ENCODE measurements at regions not wholly inside any gene's neighbourhood (a gene's known extent, or its start where the extent isn't known, plus 50 kb on each side); places are given as distances from the start of the nearest gene placed in this dataset.

- Histone ChIP-seq H3K18ac (ENCODE audit: low read length) (no peak overlapping the region), H2BK12ac (ENCODE audit: low read length) (no peak overlapping the region), H3K9ac (ENCODE audit: low read depth, low read length, poor library complexity) (no peak overlapping the region), H3K4me2 (ENCODE audit: insufficient read depth, low read length, poor library complexity, severe bottlenecking) (no peak overlapping the region), H2AFZ (ENCODE audit: low read length) (no peak overlapping the region), H2BK15ac (ENCODE audit: low read length) (no peak overlapping the region), H3K23ac (ENCODE audit: low read depth, low read length, poor library complexity) (no peak overlapping the region), H3K4me1 (ENCODE audit: control insufficient read depth in 2 of 2, insufficient read depth in 1 of 2, low read depth in 1 of 2, low read length in 2 of 2) (no peaks in the 10 kb centered on the region), H2AK5ac (ENCODE audit: low read depth, low read length) (no peak overlapping the region), H3K36me3 (replicated peaks in 1 of 2; ENCODE audit: control insufficient read depth in 2 of 2, insufficient read depth in 2 of 2, low read length in 2 of 2) (no peaks in the 10 kb centered on the region), H3K4me3 (ENCODE audit: low read length in 2 of 2) (no peak overlapping the region), H3K27me3 (ENCODE audit: control insufficient read depth in 3 of 3, insufficient read depth in 3 of 3, low read depth in 1 of 3, low read length in 3 of 3) (no peaks in the 10 kb centered on the region), H4K91ac (ENCODE audit: low read depth, low read length, poor library complexity) (no peak overlapping the region), H3K27ac (replicated peaks; ENCODE audit: low read length) (no peak overlapping the region), H3K79me1 (ENCODE audit: low read depth, low read length) (no peaks in the 10 kb centered on the region), H3K4ac (ENCODE audit: low read length) (no peak overlapping the region), H3K14ac (ENCODE audit: low read length) (no peak overlapping the region), H2BK5ac (ENCODE audit: low read length) (no peak overlapping the region), H2BK120ac (ENCODE audit: low read depth, low read length) (no peak overlapping the region), H3K9me3 (replicated peaks in 1 of 2; ENCODE audit: control insufficient read depth in 2 of 2, insufficient read depth in 1 of 2, low read depth in 1 of 2, low read length in 2 of 2) (no peaks in the 10 kb centered on the region), H4K8ac (ENCODE audit: low read depth, low read length) (no peak overlapping the region)
- WGBS, 2 donors (ENCODE audit: extremely low coverage in 2 of 2, insufficient read length in 2 of 2, insufficient replicate concordance in 1 of 2), result no CpG with 5 or more reads among the region's 2 CpGs
- no peak for DNase-seq (ENCODE audit: low spot score)
These were observed 102.5 kb upstream of the UNC13C start for GRCh38 chr15:53875711-53876110.

GRCh38 chr15:53875139-53875538 lies 103.1 kb upstream of the UNC13C start:
- Histone ChIP-seq H3K4me2 (ENCODE audit: insufficient read depth, low read length, poor library complexity, severe bottlenecking) (no peak overlapping the region), H2BK12ac (ENCODE audit: low read length) (no peak overlapping the region), H2BK5ac (ENCODE audit: low read length) (no peak overlapping the region), H2AK5ac (ENCODE audit: low read depth, low read length) (no peak overlapping the region), H3K79me1 (ENCODE audit: low read depth, low read length) (no peaks in the 10 kb centered on the region), H3K4me3 (ENCODE audit: low read length in 2 of 2) (no peak overlapping the region), H4K8ac (ENCODE audit: low read depth, low read length) (no peak overlapping the region), H3K27ac (replicated peaks; ENCODE audit: low read length) (no peak overlapping the region), H3K36me3 (replicated peaks in 1 of 2; ENCODE audit: control insufficient read depth in 2 of 2, insufficient read depth in 2 of 2, low read length in 2 of 2) (no peaks in the 10 kb centered on the region), H3K4me1 (ENCODE audit: control insufficient read depth in 2 of 2, insufficient read depth in 1 of 2, low read depth in 1 of 2, low read length in 2 of 2) (no peaks in the 10 kb centered on the region), H3K14ac (ENCODE audit: low read length) (no peak overlapping the region), H3K23ac (ENCODE audit: low read depth, low read length, poor library complexity) (no peak overlapping the region), H3K4ac (ENCODE audit: low read length) (no peak overlapping the region), H3K9ac (ENCODE audit: low read depth, low read length, poor library complexity) (no peak overlapping the region), H2BK15ac (ENCODE audit: low read length) (no peak overlapping the region), H3K27me3 (ENCODE audit: control insufficient read depth in 3 of 3, insufficient read depth in 3 of 3, low read depth in 1 of 3, low read length in 3 of 3) (no peaks in the 10 kb centered on the region), H3K9me3 (replicated peaks in 1 of 2; ENCODE audit: control insufficient read depth in 2 of 2, insufficient read depth in 1 of 2, low read depth in 1 of 2, low read length in 2 of 2) (no peaks in the 10 kb centered on the region), H2AFZ (ENCODE audit: low read length) (no peak overlapping the region), H4K91ac (ENCODE audit: low read depth, low read length, poor library complexity) (no peak overlapping the region), H2BK120ac (ENCODE audit: low read depth, low read length) (no peak overlapping the region), H3K18ac (ENCODE audit: low read length) (no peak overlapping the region)
- DNase-seq (ENCODE audit: low spot score), result no peak
- WGBS, 2 donors (ENCODE audit: extremely low coverage in 2 of 2, insufficient read length in 2 of 2, insufficient replicate concordance in 1 of 2), result no CpG with 5 or more reads among the region's 1 CpG

GRCh38 chr15:53872410-53872809 lies 105.8 kb upstream of the UNC13C start:
- H3K18ac ChIP-seq (ENCODE audit: low read length), result no peak overlapping the region
- H2BK15ac ChIP-seq (ENCODE audit: low read length), result no peak overlapping the region
- no peaks in the 10 kb centered on the region for H3K4me1 ChIP-seq (ENCODE audit: control insufficient read depth in 2 of 2, insufficient read depth in 1 of 2, low read depth in 1 of 2, low read length in 2 of 2)
- H3K79me1 ChIP-seq (ENCODE audit: low read depth, low read length), result no peaks in the 10 kb centered on the region
- no peaks in the 10 kb centered on the region for H3K36me3 ChIP-seq (replicated peaks in 1 of 2; ENCODE audit: control insufficient read depth in 2 of 2, insufficient read depth in 2 of 2, low read length in 2 of 2)
- no peak overlapping the region for H2BK120ac ChIP-seq (ENCODE audit: low read depth, low read length)
- H4K91ac ChIP-seq (ENCODE audit: low read depth, low read length, poor library complexity), result no peak overlapping the region
- no peaks in the 10 kb centered on the region for H3K27me3 ChIP-seq (ENCODE audit: control insufficient read depth in 3 of 3, insufficient read depth in 3 of 3, low read depth in 1 of 3, low read length in 3 of 3)
- H3K23ac ChIP-seq (ENCODE audit: low read depth, low read length, poor library complexity), result no peak overlapping the region
- no peak overlapping the region for H3K27ac ChIP-seq (replicated peaks; ENCODE audit: low read length)
- no peak overlapping the region for H3K9ac ChIP-seq (ENCODE audit: low read depth, low read length, poor library complexity)
- H4K8ac ChIP-seq (ENCODE audit: low read depth, low read length), result no peak overlapping the region
- no peak overlapping the region for H3K4me2 ChIP-seq (ENCODE audit: insufficient read depth, low read length, poor library complexity, severe bottlenecking)
- no peak overlapping the region for H2AK5ac ChIP-seq (ENCODE audit: low read depth, low read length)
- WGBS, 2 donors (ENCODE audit: extremely low coverage in 2 of 2, insufficient read length in 2 of 2, insufficient replicate concordance in 1 of 2), result no CpG with 5 or more reads among the region's 2 CpGs
- no peak overlapping the region for H2BK5ac ChIP-seq (ENCODE audit: low read length)
- DNase-seq (ENCODE audit: low spot score), result no peak
- no peak overlapping the region for H3K4me3 ChIP-seq (ENCODE audit: low read length in 2 of 2)
- H2AFZ ChIP-seq (ENCODE audit: low read length), result no peak overlapping the region
- H3K4ac ChIP-seq (ENCODE audit: low read length), result no peak overlapping the region
- no peaks in the 10 kb centered on the region for H3K9me3 ChIP-seq (replicated peaks in 1 of 2; ENCODE audit: control insufficient read depth in 2 of 2, insufficient read depth in 1 of 2, low read depth in 1 of 2, low read length in 2 of 2)
- no peak overlapping the region for H3K14ac ChIP-seq (ENCODE audit: low read length)
- no peak overlapping the region for H2BK12ac ChIP-seq (ENCODE audit: low read length)

GRCh38 chr15:53869806-53870073 lies 108.5 kb upstream of the UNC13C start:
- Histone ChIP-seq H2BK15ac (ENCODE audit: low read length) (no peak overlapping the region), H4K8ac (ENCODE audit: low read depth, low read length) (no peak overlapping the region), H3K4ac (ENCODE audit: low read length) (no peak overlapping the region), H2BK5ac (ENCODE audit: low read length) (no peak overlapping the region), H2AFZ (ENCODE audit: low read length) (no peak overlapping the region), H3K4me2 (ENCODE audit: insufficient read depth, low read length, poor library complexity, severe bottlenecking) (no peak overlapping the region), H3K27ac (replicated peaks; ENCODE audit: low read length) (no peak overlapping the region), H3K23ac (ENCODE audit: low read depth, low read length, poor library complexity) (no peak overlapping the region), H3K18ac (ENCODE audit: low read length) (no peak overlapping the region), H3K36me3 (replicated peaks in 1 of 2; ENCODE audit: control insufficient read depth in 2 of 2, insufficient read depth in 2 of 2, low read length in 2 of 2) (no peaks in the 10 kb centered on the region), H2BK120ac (ENCODE audit: low read depth, low read length) (no peak overlapping the region), H3K4me3 (ENCODE audit: low read length in 2 of 2) (no peak overlapping the region), H3K9ac (ENCODE audit: low read depth, low read length, poor library complexity) (no peak overlapping the region), H2AK5ac (ENCODE audit: low read depth, low read length) (no peak overlapping the region), H3K14ac (ENCODE audit: low read length) (no peak overlapping the region), H3K4me1 (ENCODE audit: control insufficient read depth in 2 of 2, insufficient read depth in 1 of 2, low read depth in 1 of 2, low read length in 2 of 2) (no peaks in the 10 kb centered on the region), H4K91ac (ENCODE audit: low read depth, low read length, poor library complexity) (no peak overlapping the region), H2BK12ac (ENCODE audit: low read length) (no peak overlapping the region), H3K9me3 (replicated peaks in 1 of 2; ENCODE audit: control insufficient read depth in 2 of 2, insufficient read depth in 1 of 2, low read depth in 1 of 2, low read length in 2 of 2) (no peaks in the 10 kb centered on the region), H3K27me3 (ENCODE audit: control insufficient read depth in 3 of 3, insufficient read depth in 3 of 3, low read depth in 1 of 3, low read length in 3 of 3) (no peaks in the 10 kb centered on the region), H3K79me1 (ENCODE audit: low read depth, low read length) (no peaks in the 10 kb centered on the region)
- WGBS, 2 donors (ENCODE audit: extremely low coverage in 2 of 2, insufficient read length in 2 of 2, insufficient replicate concordance in 1 of 2), result no CpG with 5 or more reads among the region's 1 CpG
- DNase-seq (ENCODE audit: low spot score), result no peak
